GM19468 (cell line): ENCODE measurements at regions not wholly inside any gene's neighbourhood (a gene's known extent, or its start where the extent isn't known, plus 50 kb on each side); places are given as distances from the start of the nearest gene placed in this dataset.

ENCODE experiments used
- ATAC-seq: cut with Tn5 transposase; IDR thresholded peaks from one replicate; pipeline ENCODE4 v1.9.1; 2021; ENCODE audit warnings: mild to moderate bottlenecking, moderate library complexity, moderate number of reproducible peaks; ENCODE audit not compliant: unreplicated experiment; ENCODE audit errors: extremely low read depth

GRCh38 chr9:2345013-2345412, 276.6 kb upstream of the VLDLR start:
- ATAC-seq = no peak

- no peak for ATAC-seq
Observed at GRCh38 chr9:2346277-2346913, 275.2 kb upstream of the VLDLR start.

GRCh38 chr9:2351324-2351723, 270.3 kb upstream of the VLDLR start:
- no peak for ATAC-seq

- no peak for ATAC-seq
Observed at GRCh38 chr9:2354216-2354615, 267.4 kb upstream of the VLDLR start.

- no peak for ATAC-seq
Observed at GRCh38 chr9:2354856-2355696, 266.5 kb upstream of the VLDLR start.

GRCh38 chr9:2355697-2355983, 265.9 kb upstream of the VLDLR start:
- no peak for ATAC-seq

GRCh38 chr9:2356041-2356790, 265.4 kb upstream of the VLDLR start:
- ATAC-seq = no peak

- ATAC-seq = no peak
Observed at GRCh38 chr9:2359891-2360471, 261.6 kb upstream of the VLDLR start.

GRCh38 chr9:2362150-2362549, 259.4 kb upstream of the VLDLR start:
- no peak for ATAC-seq

- ATAC-seq = no peak
Observed at GRCh38 chr9:2363138-2363745, 258.3 kb upstream of the VLDLR start.

GRCh38 chr9:2363781-2364180, 257.8 kb upstream of the VLDLR start:
- ATAC-seq = no peak

GRCh38 chr9:2367970-2368369, 253.6 kb upstream of the VLDLR start:
- no peak for ATAC-seq

GRCh38 chr9:2373648-2374047, 247.9 kb upstream of the VLDLR start:
- no peak for ATAC-seq

- ATAC-seq = no peak
Observed at GRCh38 chr9:2375114-2375513, 246.5 kb upstream of the VLDLR start.

- no peak for ATAC-seq
Observed at GRCh38 chr9:2377117-2377516, 244.5 kb upstream of the VLDLR start.

GRCh38 chr9:2377834-2378233, 243.8 kb upstream of the VLDLR start:
- ATAC-seq = no peak

GRCh38 chr9:2378266-2378665, 243.3 kb upstream of the VLDLR start:
- no peak for ATAC-seq

- no peak for ATAC-seq
Observed at GRCh38 chr9:2378816-2379215, 242.8 kb upstream of the VLDLR start.

GRCh38 chr9:2384741-2385140, 236.8 kb upstream of the VLDLR start:
- ATAC-seq = no peak

- no peak for ATAC-seq
Observed at GRCh38 chr9:2385746-2386145, 235.8 kb upstream of the VLDLR start.

- ATAC-seq = no peak
Observed at GRCh38 chr9:2386566-2386965, 235.0 kb upstream of the VLDLR start.
